Mesendoderm (in vitro differentiated cells): ENCODE measurements at regions not wholly inside any gene's neighbourhood (a gene's known extent, or its start where the extent isn't known, plus 50 kb on each side); places are given as distances from the start of the nearest gene placed in this dataset.

Source experiments
- DNase-seq: peaks from one replicate; pipeline ENCODE4 v3.0.0; 2013
- H2AK5ac ChIP-seq: 2 replicates; pipeline ENCODE4 v1.6.1; 2013; ENCODE audit warnings: low read length, inconsistent platforms
- H2BK120ac ChIP-seq: 2 replicates; pipeline ENCODE4 v1.6.1; 2013; ENCODE audit warnings: low read depth, mild to moderate bottlenecking, low read length, moderate library complexity, mixed read lengths
- H2BK15ac ChIP-seq: replicated peaks from 2 replicates; pipeline ENCODE4 v1.6.1; 2013; ENCODE audit warnings: low read depth, mild to moderate bottlenecking, moderate library complexity
- H2BK5ac ChIP-seq: 2 replicates; pipeline ENCODE4 v1.6.1; 2013; ENCODE audit warnings: low read length, inconsistent platforms
- H3K18ac ChIP-seq: 2 replicates; pipeline ENCODE4 v1.6.1; 2013; ENCODE audit warnings: mild to moderate bottlenecking, low read length, mixed read lengths
- H3K23ac ChIP-seq: one replicate; pipeline ENCODE4 v1.6.1; 2013; ENCODE audit warnings: low read length
- H3K27ac ChIP-seq: 2 replicates; pipeline ENCODE4 v1.5.1; 2013; ENCODE audit warnings: low read depth, mild to moderate bottlenecking, inconsistent platforms, low read length, moderate library complexity
- H3K27me3 ChIP-seq: 2 replicates; pipeline ENCODE4 v1.6.1; 2013; ENCODE audit warnings: low read length, control low read depth, mild to moderate bottlenecking, inconsistent platforms; ENCODE audit not compliant: insufficient read depth, poor library complexity
- H3K36me3 ChIP-seq: 2 replicates; pipeline ENCODE4 v1.6.1; 2013; ENCODE audit warnings: low read length, inconsistent platforms; ENCODE audit not compliant: control insufficient read depth, insufficient read depth
- H3K4ac ChIP-seq: one replicate; pipeline ENCODE4 v1.6.1; 2013; ENCODE audit warnings: low read depth, mild to moderate bottlenecking, low read length, moderate library complexity
- H3K4me1 ChIP-seq: 2 replicates; pipeline ENCODE4 v1.6.1; 2013; ENCODE audit warnings: low read depth, low read length, inconsistent platforms; ENCODE audit not compliant: control insufficient read depth
- H3K4me2 ChIP-seq: 2 replicates; pipeline ENCODE4 v1.6.1; 2013; ENCODE audit warnings: low read length
- H3K4me3 ChIP-seq: 2 replicates; pipeline ENCODE4 v1.5.1; 2013; ENCODE audit warnings: mild to moderate bottlenecking, low read length
- H3K56ac ChIP-seq: one replicate; pipeline ENCODE4 v1.6.1; 2013; ENCODE audit warnings: low read length
- H3K79me1 ChIP-seq: 2 replicates; pipeline ENCODE4 v1.6.1; 2013; ENCODE audit warnings: low read length, inconsistent platforms
- H3K79me2 ChIP-seq: 2 replicates; pipeline ENCODE4 v1.6.1; 2013; ENCODE audit warnings: mild to moderate bottlenecking, low read length; ENCODE audit not compliant: control insufficient read depth, insufficient read depth
- H3K9ac ChIP-seq: 2 replicates; pipeline ENCODE4 v1.6.1; 2013; ENCODE audit warnings: low read length, inconsistent platforms
- H4K5ac ChIP-seq: one replicate; pipeline ENCODE4 v1.6.1; 2013; ENCODE audit warnings: low read length
- H4K8ac ChIP-seq: one replicate; pipeline ENCODE4 v1.6.1; 2013; ENCODE audit warnings: low read depth, mild to moderate bottlenecking, control low read depth, low read length, moderate library complexity
- WGBS: extraction: QIAGEN DNeasy Blood & Tissue Kit; methylation state at CpG from one replicate; pipeline ENCODE4 v1.1.7; 2013; ENCODE audit warnings: low lambda C conversion rate, missing lambda C conversion rate; ENCODE audit not compliant: insufficient coverage; ENCODE audit errors: extremely low coverage; 5-methylcytosine and 5-hydroxymethylcytosine counted together

DNA sequence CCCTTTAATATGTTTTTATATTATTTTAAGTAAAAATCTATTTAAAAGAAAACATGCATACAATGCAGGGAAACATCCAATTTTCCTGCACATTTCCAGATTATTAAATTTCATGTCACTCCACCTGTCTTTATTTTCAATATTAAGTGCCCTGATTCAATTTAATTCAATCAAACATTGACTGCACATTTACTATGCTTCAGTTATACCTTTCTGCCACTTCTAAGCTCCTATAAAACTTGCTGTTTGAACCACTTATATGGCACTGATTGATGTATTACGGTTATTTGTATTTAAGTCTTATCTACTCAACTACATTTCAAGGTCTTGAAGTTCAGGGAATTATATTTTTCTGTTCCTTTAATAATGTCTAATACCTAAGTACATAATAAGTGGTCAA, 198.0 kb downstream of the CAVIN4 start:
- no peak overlapping the region for H3K18ac ChIP-seq
- no peaks in the 10 kb centered on the region for H3K27me3 ChIP-seq
- no peaks in the 10 kb centered on the region for H3K79me2 ChIP-seq
- WGBS: no CpG with 5 or more reads among the region's 1 CpG
- H3K56ac ChIP-seq: no peak overlapping the region
- H3K4me2 ChIP-seq: no peak overlapping the region
- no peak overlapping the region for H3K9ac ChIP-seq
- no peak overlapping the region for H3K23ac ChIP-seq
- H2BK15ac ChIP-seq: no peak overlapping the region
- no peak overlapping the region for H3K4ac ChIP-seq
- no peaks in the 10 kb centered on the region for H3K79me1 ChIP-seq
- H3K4me1 ChIP-seq: no peaks in the 10 kb centered on the region
- no peak overlapping the region for H4K8ac ChIP-seq
- no peak overlapping the region for H2BK5ac ChIP-seq
- no peak overlapping the region for H2AK5ac ChIP-seq
- no peak overlapping the region for H2BK120ac ChIP-seq
- no peaks in the 10 kb centered on the region for H3K36me3 ChIP-seq
- no peak overlapping the region for H4K5ac ChIP-seq
- H3K27ac ChIP-seq: no peak overlapping the region
- no peak for DNase-seq
- no peak overlapping the region for H3K4me3 ChIP-seq

- Histone ChIP-seq H3K36me3 (no peaks in the 10 kb centered on the region), H4K5ac (no peak overlapping the region), H3K4me1 (no peaks in the 10 kb centered on the region), H3K4me2 (no peak overlapping the region), H2BK15ac (no peak overlapping the region), H3K23ac (no peak overlapping the region), H3K4me3 (no peak overlapping the region), H3K56ac (no peak overlapping the region), H3K79me2 (no peaks in the 10 kb centered on the region), H3K9ac (no peak overlapping the region), H2AK5ac (no peak overlapping the region), H3K27me3 (no peaks in the 10 kb centered on the region), H3K18ac (no peak overlapping the region), H2BK5ac (no peak overlapping the region), H3K4ac (no peak overlapping the region), H3K79me1 (no peaks in the 10 kb centered on the region), H4K8ac (no peak overlapping the region), H2BK120ac (no peak overlapping the region), H3K27ac (no peak overlapping the region)
- no CpG with 5 or more reads among the region's 1 CpG for WGBS
- DNase-seq: no peak
Measured at GRCh38 chr9:100784755-100785154, 206.9 kb downstream of the CAVIN4 start.

DNA sequence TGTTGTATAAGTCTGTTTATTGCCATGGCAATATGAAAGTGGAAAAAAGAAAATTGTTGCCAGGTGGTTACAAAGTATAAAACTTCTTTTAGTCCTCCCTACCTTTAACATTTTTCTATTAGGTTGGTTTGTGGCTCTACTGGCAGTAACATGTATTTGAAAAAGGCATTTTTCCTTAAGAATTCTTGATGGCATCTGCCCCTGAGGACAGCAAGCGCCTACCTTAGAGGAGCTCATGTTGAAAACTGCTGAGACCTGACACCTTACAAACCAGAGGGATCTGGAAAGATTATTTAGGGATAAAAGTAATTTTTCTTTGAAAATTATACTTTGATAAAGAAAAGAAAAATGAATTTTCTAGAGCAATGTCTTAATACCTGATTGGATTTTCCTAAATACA, 208.1 kb downstream of the CAVIN4 start:
- Histone ChIP-seq H2BK120ac (no peak overlapping the region), H3K36me3 (no peaks in the 10 kb centered on the region), H4K5ac (no peak overlapping the region), H3K79me1 (no peaks in the 10 kb centered on the region), H3K9ac (no peak overlapping the region), H2BK5ac (no peak overlapping the region), H3K27me3 (no peaks in the 10 kb centered on the region), H3K4me3 (no peak overlapping the region), H2AK5ac (no peak overlapping the region), H3K4me1 (no peaks in the 10 kb centered on the region), H3K4ac (no peak overlapping the region), H3K56ac (no peak overlapping the region), H4K8ac (no peak overlapping the region), H3K27ac (no peak overlapping the region), H3K4me2 (no peak overlapping the region), H3K23ac (no peak overlapping the region), H2BK15ac (no peak overlapping the region), H3K18ac (no peak overlapping the region), H3K79me2 (no peaks in the 10 kb centered on the region)
- no peak for DNase-seq
- no CpG with 5 or more reads among the region's 1 CpG for WGBS

- no peaks in the 10 kb centered on the region for H3K27me3 ChIP-seq
- no peak overlapping the region for H2BK5ac ChIP-seq
- no peak overlapping the region for H3K23ac ChIP-seq
- no peak overlapping the region for H3K9ac ChIP-seq
- no peak for DNase-seq
- no peak overlapping the region for H2BK15ac ChIP-seq
- no peak overlapping the region for H3K56ac ChIP-seq
- no peak overlapping the region for H4K8ac ChIP-seq
- no peak overlapping the region for H3K4ac ChIP-seq
- H3K36me3 ChIP-seq: no peaks in the 10 kb centered on the region
- H4K5ac ChIP-seq: no peak overlapping the region
- H2BK120ac ChIP-seq: no peak overlapping the region
- H2AK5ac ChIP-seq: no peak overlapping the region
- no peak overlapping the region for H3K18ac ChIP-seq
- H3K4me3 ChIP-seq: no peak overlapping the region
- no peaks in the 10 kb centered on the region for H3K79me1 ChIP-seq
- H3K27ac ChIP-seq: no peak overlapping the region
- WGBS: no CpG with 5 or more reads among the region's 5 CpGs
- no peak overlapping the region for H3K4me2 ChIP-seq
- H3K4me1 ChIP-seq: no peaks in the 10 kb centered on the region
- H3K79me2 ChIP-seq: no peaks in the 10 kb centered on the region
Measured at GRCh38 chr9:100794738-100795269, 216.9 kb downstream of the CAVIN4 start.

DNA sequence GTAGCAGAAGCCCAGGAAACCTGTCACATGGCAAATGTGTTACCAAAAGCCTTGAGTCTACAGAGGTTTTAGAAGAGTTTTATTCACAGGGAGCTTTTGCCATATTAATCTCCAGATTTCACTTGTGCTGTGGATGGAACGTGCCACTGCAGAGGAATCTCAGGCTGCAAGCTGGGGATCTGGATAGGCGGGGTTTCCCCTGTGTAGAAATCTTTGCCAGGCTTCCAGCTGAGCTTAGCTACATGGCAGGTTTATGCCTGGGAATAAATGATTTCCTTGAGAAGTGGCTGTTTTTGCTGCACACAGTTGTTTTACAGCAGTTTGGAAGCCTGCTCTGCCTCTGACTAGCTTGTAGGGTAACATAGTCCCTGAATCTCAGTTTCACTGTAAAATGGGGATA, 224.6 kb upstream of the PLPPR1 start:
- no peak overlapping the region for H3K27ac ChIP-seq

GRCh38 chr9:100811643-100812042, 216.9 kb upstream of the PLPPR1 start:
- no peak overlapping the region for H2AK5ac ChIP-seq
- no peak for DNase-seq
- no peak overlapping the region for H3K4me2 ChIP-seq
- H4K5ac ChIP-seq: no peak overlapping the region
- no peaks in the 10 kb centered on the region for H3K79me2 ChIP-seq
- H3K36me3 ChIP-seq: no peaks in the 10 kb centered on the region
- no CpG with 5 or more reads among the region's 3 CpGs for WGBS
- no peak overlapping the region for H3K23ac ChIP-seq
- no peak overlapping the region for H3K18ac ChIP-seq
- H4K8ac ChIP-seq: no peak overlapping the region
- H3K4me1 ChIP-seq: no peaks in the 10 kb centered on the region
- H2BK120ac ChIP-seq: no peak overlapping the region
- H2BK5ac ChIP-seq: no peak overlapping the region
- no peak overlapping the region for H3K56ac ChIP-seq
- no peak overlapping the region for H3K27ac ChIP-seq
- H3K79me1 ChIP-seq: no peaks in the 10 kb centered on the region
- no peak overlapping the region for H2BK15ac ChIP-seq
- no peak overlapping the region for H3K4ac ChIP-seq
- H3K4me3 ChIP-seq: no peak overlapping the region
- H3K9ac ChIP-seq: no peak overlapping the region
- no peaks in the 10 kb centered on the region for H3K27me3 ChIP-seq

More for the DNA sequence above, 224.6 kb upstream of the PLPPR1 start:
- H3K4me2 ChIP-seq: no peak overlapping the region
- no peaks in the 10 kb centered on the region for H3K4me1 ChIP-seq
- H4K5ac ChIP-seq: no peak overlapping the region
- H2BK5ac ChIP-seq: no peak overlapping the region
- DNase-seq: no peak
- H3K56ac ChIP-seq: no peak overlapping the region
- no peak overlapping the region for H2AK5ac ChIP-seq
- H3K18ac ChIP-seq: no peak overlapping the region
- no peak overlapping the region for H3K4me3 ChIP-seq
- WGBS: no CpG with 5 or more reads among the region's 2 CpGs
- no peak overlapping the region for H2BK15ac ChIP-seq
- no peaks in the 10 kb centered on the region for H3K79me1 ChIP-seq
- H3K4ac ChIP-seq: no peak overlapping the region
- no peak overlapping the region for H2BK120ac ChIP-seq
- H3K9ac ChIP-seq: no peak overlapping the region
- no peaks in the 10 kb centered on the region for H3K79me2 ChIP-seq
- no peaks in the 10 kb centered on the region for H3K27me3 ChIP-seq
- H4K8ac ChIP-seq: no peak overlapping the region
- no peaks in the 10 kb centered on the region for H3K36me3 ChIP-seq
- H3K23ac ChIP-seq: no peak overlapping the region
